Stomach (tissue), 8 donors: ENCODE measurements at regions not wholly inside any gene's neighbourhood (a gene's known extent, or its start where the extent isn't known, plus 50 kb on each side); places are given as distances from the start of the nearest gene placed in this dataset.

Experiments used
- DNase-seq, 2 donors: peaks; one replicate each; pipeline versions ENCODE4 v3.0.0 to v3.0.0-alpha.2; 2013 to 2019
- H3K27ac ChIP-seq, 5 donors: fragments of 200-600 bp in 4 of 5; sonication (generic) in 4 of 5; one replicate each; pipeline ENCODE4 v1.5.1; 2013 to 2019; ENCODE audit warnings: mild to moderate bottlenecking in 1 of 5, moderate library complexity in 1 of 5
- H3K27me3 ChIP-seq, 3 donors: fragments of 200-600 bp; sonication (generic); one replicate each; pipeline ENCODE4 v1.5.1; 2017 to 2019; ENCODE audit warnings: mixed run types in 1 of 3
- H3K36me3 ChIP-seq, 4 donors: fragments of 200-600 bp; sonication (generic); 1 replicate in 3 of 4; 2 replicates in 1 of 4; pipeline ENCODE4 v1.5.1; 2016 to 2019
- H3K4me1 ChIP-seq, 4 donors: fragments of 200-600 bp; sonication (generic); one replicate each; pipeline ENCODE4 v1.5.1; 2016 to 2019
- H3K4me3 ChIP-seq, 4 donors: fragments of 200-600 bp; sonication (generic) in 3 of 4; one replicate each; pipeline ENCODE4 v1.5.1; 2016 to 2019; ENCODE audit warnings: mild to moderate bottlenecking in 1 of 4
- H3K9me3 ChIP-seq, 4 donors: fragments of 200-600 bp; sonication (generic); one replicate each; pipeline ENCODE4 v1.5.1; 2016 to 2019
- EP300 ChIP-seq: sonication (generic); formaldehyde crosslinking; IDR thresholded peaks from one replicate; pipeline ENCODE4 v1.6.1; 2017; ENCODE audit warnings: antibody characterized with exemption
- POLR2A ChIP-seq, 4 donors: fragments of 450-650 bp; IDR thresholded peaks; one replicate each; pipeline ENCODE4 v1.6.1; 2016; ENCODE audit warnings: antibody characterized with exemption in 4 of 4, control low read depth in 2 of 4, mild to moderate bottlenecking in 1 of 4, moderate library complexity in 1 of 4
- POLR2AphosphoS5 ChIP-seq, 3 donors: sonication (generic); formaldehyde crosslinking; IDR thresholded peaks; one replicate each; pipeline ENCODE4 v1.6.1; 2016; ENCODE audit warnings: antibody characterized with exemption in 3 of 3
- WGBS, 5 donors: extraction: QIAGEN DNeasy Blood & Tissue Kit in 3 of 5; methylation state at CpG; one replicate each; pipeline versions ENCODE4 v1.1.5 to v1.1.7; 2013 to 2018; 5-methylcytosine and 5-hydroxymethylcytosine counted together
- intact Hi-C: fragments of 100-400 bp; cut with DNase I; formaldehyde crosslinking; loops from one replicate; pipeline ENCODE4 v1.15.1; 2023; ENCODE audit warnings: low total_unique reads
- TF ChIP-seq, protein P1 (sequence below), 7 experiments: fragments of 450-650 bp in 4 of 7; fragments of 200-600 bp in 3 of 7; sonication (generic) in 3 of 7; IDR thresholded peaks; one replicate each; pipeline ENCODE4 v1.5.1; 2016 to 2019; ENCODE audit warnings: antibody characterized with exemption in 7 of 7, control low read depth in 2 of 7, mild to moderate bottlenecking in 1 of 7
- donor health status: healthy with polysubstance abuse.
- donor health status: Bipolar disorder and iron deficiency.
- donor health status: healthy.

DNA sequence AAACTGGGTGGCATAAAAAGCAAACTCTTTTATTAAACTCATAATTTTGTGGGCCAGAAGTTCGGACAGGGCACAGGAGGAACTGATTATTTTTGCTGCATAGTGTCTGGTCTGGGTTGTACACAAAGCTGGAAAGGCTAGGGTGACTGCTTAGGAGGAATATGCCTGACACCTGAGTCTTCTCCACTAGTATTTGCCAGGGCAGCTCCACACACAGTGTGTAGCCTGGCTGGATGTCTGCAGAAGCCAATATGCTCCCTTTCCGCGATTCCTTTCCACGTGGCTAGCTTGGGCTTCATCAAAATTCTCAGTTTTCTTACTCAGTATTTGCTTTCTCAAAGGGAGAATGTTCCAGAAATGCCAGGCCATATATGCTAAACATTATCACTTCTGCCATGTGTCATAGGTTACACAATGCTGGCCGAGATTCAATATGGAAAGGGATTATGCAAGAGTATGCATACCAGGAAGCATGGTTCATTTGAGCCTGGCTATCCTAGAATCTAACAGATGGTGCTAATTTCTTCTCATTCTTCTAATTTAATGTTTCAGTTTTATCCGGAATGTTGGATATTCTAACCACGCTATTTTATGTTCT is 142.7 kb upstream of the DOK6 start:
- Histone ChIP-seq H3K27ac (no peak overlapping the region), H3K4me1 (no peaks in the 10 kb centered on the region), H3K36me3 (no peaks in the 10 kb centered on the region), H3K9me3 (no peaks in the 10 kb centered on the region), H3K4me3 (no peak overlapping the region), H3K27me3 (no peaks in the 10 kb centered on the region)
- 71 to 82% (median 77%) methylated on average over 7 of the region's 7 CpGs for WGBS, 5 donors
- no peak for DNase-seq
- intact Hi-C loops = no loop called here
- TF ChIP-seq POLR2AphosphoS5 (IDR thresholded peaks at IDR 0.05) (no peak), EP300 (no peak), POLR2A (IDR thresholded peaks at IDR 0.05) (no peak)
- TF ChIP-seq, protein P1, sequence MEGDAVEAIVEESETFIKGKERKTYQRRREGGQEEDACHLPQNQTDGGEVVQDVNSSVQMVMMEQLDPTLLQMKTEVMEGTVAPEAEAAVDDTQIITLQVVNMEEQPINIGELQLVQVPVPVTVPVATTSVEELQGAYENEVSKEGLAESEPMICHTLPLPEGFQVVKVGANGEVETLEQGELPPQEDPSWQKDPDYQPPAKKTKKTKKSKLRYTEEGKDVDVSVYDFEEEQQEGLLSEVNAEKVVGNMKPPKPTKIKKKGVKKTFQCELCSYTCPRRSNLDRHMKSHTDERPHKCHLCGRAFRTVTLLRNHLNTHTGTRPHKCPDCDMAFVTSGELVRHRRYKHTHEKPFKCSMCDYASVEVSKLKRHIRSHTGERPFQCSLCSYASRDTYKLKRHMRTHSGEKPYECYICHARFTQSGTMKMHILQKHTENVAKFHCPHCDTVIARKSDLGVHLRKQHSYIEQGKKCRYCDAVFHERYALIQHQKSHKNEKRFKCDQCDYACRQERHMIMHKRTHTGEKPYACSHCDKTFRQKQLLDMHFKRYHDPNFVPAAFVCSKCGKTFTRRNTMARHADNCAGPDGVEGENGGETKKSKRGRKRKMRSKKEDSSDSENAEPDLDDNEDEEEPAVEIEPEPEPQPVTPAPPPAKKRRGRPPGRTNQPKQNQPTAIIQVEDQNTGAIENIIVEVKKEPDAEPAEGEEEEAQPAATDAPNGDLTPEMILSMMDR (IDR thresholded peaks at IDR 0.05) = no peak

DNA sequence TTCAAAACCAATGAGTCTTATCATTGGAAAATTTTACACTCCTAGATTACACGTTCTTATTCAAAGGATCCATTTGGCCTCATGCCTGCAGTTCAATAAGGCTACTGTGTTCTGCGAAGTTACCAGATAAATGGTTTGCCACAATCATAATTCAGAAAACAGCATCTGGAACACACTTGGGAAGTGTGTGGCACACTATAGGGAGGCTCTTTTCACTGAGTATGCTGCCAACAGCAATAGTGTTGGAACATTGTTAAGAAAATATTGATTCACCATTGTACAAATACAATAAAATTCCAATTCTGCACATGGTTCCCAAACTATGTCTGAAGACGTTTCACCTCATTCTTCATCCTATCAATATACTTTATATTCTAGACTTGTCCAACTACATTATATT is 141.4 kb upstream of the DOK6 start:
- DNase-seq = no peak
- Histone ChIP-seq H3K9me3 (peaks cover 0 to 4% (median 0%) of the 10 kb centered on the region in 4 donors), H3K4me3 (no peak overlapping the region), H3K36me3 (no peaks in the 10 kb centered on the region), H3K4me1 (no peaks in the 10 kb centered on the region), H3K27me3 (no peaks in the 10 kb centered on the region), H3K27ac (no peak overlapping the region)
- TF ChIP-seq POLR2AphosphoS5 (IDR thresholded peaks at IDR 0.05) = no peak
- TF ChIP-seq, protein P1 (IDR thresholded peaks at IDR 0.05) = no peak
- TF ChIP-seq EP300 = no peak
- TF ChIP-seq POLR2A (IDR thresholded peaks at IDR 0.05) = no peak
- intact Hi-C loops = no loop called here
- WGBS, 5 donors = 27 to 58% (median 37%) methylated on average over 3 of the region's 3 CpGs

DNA sequence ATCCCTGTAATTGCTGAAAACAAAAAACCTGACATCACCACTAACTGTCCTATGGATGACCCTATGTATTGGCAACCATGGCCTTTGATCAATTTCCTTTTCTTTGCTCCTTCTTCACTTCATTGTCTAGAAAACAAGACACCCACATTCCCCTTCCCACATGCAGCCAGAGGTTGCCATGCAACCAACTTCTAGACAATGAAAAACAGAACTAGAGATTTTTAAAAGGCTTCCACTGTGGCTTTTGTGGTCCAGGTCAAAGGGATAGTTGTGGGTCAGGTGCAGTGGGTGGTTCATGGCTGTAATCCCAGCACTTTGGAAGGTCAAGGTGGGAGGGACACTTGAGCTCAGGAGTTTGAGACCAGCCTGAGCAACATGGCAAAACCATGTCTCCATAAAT is 139.3 kb upstream of the DOK6 start:
- intact Hi-C loops = no loop called here
- DNase-seq = no peak
- TF ChIP-seq POLR2AphosphoS5 (IDR thresholded peaks at IDR 0.05) (no peak), POLR2A (IDR thresholded peaks at IDR 0.05) (no peak), EP300 (no peak)
- TF ChIP-seq, protein P1 (IDR thresholded peaks at IDR 0.05) = no peak

DNA sequence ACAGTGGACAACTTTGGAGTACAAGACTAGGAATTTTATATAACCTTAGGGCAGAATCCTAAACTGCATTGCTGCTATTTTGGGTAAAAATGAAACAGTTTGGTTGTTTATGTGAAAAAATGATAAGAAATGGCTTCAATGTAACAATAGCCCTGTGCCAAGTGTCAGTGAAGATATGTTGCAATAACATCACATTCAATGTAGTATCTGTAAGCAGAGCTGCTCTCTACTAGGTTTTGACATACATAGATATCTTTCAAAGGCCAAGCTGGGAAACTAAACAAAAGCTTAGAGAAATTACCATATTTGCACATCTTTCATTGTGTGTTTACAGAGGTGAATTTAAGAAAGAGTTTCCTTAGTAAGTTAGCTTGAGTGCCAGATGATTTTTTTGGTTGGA is 135.0 kb upstream of the DOK6 start:
- DNase-seq = no peak
- no peaks in the 10 kb centered on the region for H3K36me3 ChIP-seq
- H3K4me1 ChIP-seq = no peaks in the 10 kb centered on the region
- H3K9me3 ChIP-seq = peaks cover 0 to 13% (median 0%) of the 10 kb centered on the region in 4 donors
- H3K27me3 ChIP-seq = no peaks in the 10 kb centered on the region
- no peak for TF ChIP-seq POLR2A (IDR thresholded peaks at IDR 0.05)
- TF ChIP-seq, protein P1 (IDR thresholded peaks at IDR 0.05) = no peak
- no peak for TF ChIP-seq POLR2AphosphoS5 (IDR thresholded peaks at IDR 0.05)
- TF ChIP-seq EP300 = no peak
- H3K4me3 ChIP-seq = no peak overlapping the region
- intact Hi-C loops = no loop called here
- H3K27ac ChIP-seq = no peak overlapping the region

More for the DNA sequence above, 139.3 kb upstream of the DOK6 start:
- H3K36me3 ChIP-seq = no peaks in the 10 kb centered on the region
- no peak overlapping the region for H3K27ac ChIP-seq
- no peak overlapping the region for H3K4me3 ChIP-seq
- H3K27me3 ChIP-seq = no peaks in the 10 kb centered on the region
- H3K4me1 ChIP-seq = no peaks in the 10 kb centered on the region
- peaks cover 0 to 4% (median 0%) of the 10 kb centered on the region in 4 donors for H3K9me3 ChIP-seq
